Heart left ventricle (tissue), 13 donors: ENCODE measurements at regions not wholly inside any gene's neighbourhood (a gene's known extent, or its start where the extent isn't known, plus 50 kb on each side); places are given as distances from the start of the nearest gene placed in this dataset.

Experiments
- CTCF ChIP-seq, 12 donors: fragments of 200-600 bp; sonication (generic) in 4 of 12; IDR thresholded peaks; one replicate each; pipeline versions ENCODE4 v1.5.0 to v1.8.0; 2018 to 2022; ENCODE audit warnings: antibody characterized with exemption in 12 of 12, mild to moderate bottlenecking in 5 of 12
- POLR2A ChIP-seq, 2 donors: fragments of 450-650 bp; IDR thresholded peaks; one replicate each; pipeline ENCODE4 v1.6.1; 2017; ENCODE audit warnings: antibody characterized with exemption in 2 of 2, mild to moderate bottlenecking in 2 of 2, moderate library complexity in 2 of 2
- donor health status: ischemic (EF 13 %, LVEDD 7.1; RV severe dilation, severe dysfunction).
- donor health status: DM: no; HTN: yes; CAD: no.
- donor health status: DM: no; HTN: no; CAD: no.
- donor health status: ischemic (EF 25% LVEDD 6.9; RV normal size, moderate dysfunction).
- donor health status: ischemic (EF 25% LVEDD 5.7; RV mildly dilated, moderate dysfunction).
- donor health status: ischemic (EF 35%, LVEDD 5.7; RV mildly dilated, moderate dysfunction).
- donor health status: nonischemic (EF 11% LVEDD 7.7; RV severe dilation, severe dysfunction).
- donor health status: DM: yes; HTN: yes; CAD: no.
- donor health status: PGD.
- donor health status: ischemic (EF 29% LVEDD 5.4; RV normal size, mild dysfunction).
- donor health status: nonischemic (EF 23%, LVEDD 6.1; RV moderate dilation, normal function).

- TF ChIP-seq CTCF (IDR thresholded peaks at IDR 0.05): no peak
- TF ChIP-seq POLR2A (IDR thresholded peaks at IDR 0.05): no peak
Observed at GRCh38 chr1:157360023-157360390, 192.3 kb downstream of the FCRL5 start.
